OCI-LY7 (cell line): ENCODE measurements at regions not wholly inside any gene's neighbourhood (a gene's known extent, or its start where the extent isn't known, plus 50 kb on each side); places are given as distances from the start of the nearest gene placed in this dataset.

Experiments
- CTCF ChIP-seq: fragments of 200-600 bp; sonication (generic); conservative IDR thresholded peaks from 2 replicates; pipeline ENCODE4 v1.5.1; 2014; ENCODE audit warnings: mild to moderate bottlenecking, antibody characterized with exemption, low read length, moderate library complexity, mixed read lengths
- EZH2phosphoT487 ChIP-seq: fragments of 200-600 bp; sonication (generic); IDR thresholded peaks from 2 replicates; pipeline ENCODE4 v1.6.1; 2018; ENCODE audit warnings: low read depth, borderline replicate concordance, mild to moderate bottlenecking, mixed run types, antibody characterized with exemption, low read length, moderate library complexity, mixed read lengths

- TF ChIP-seq CTCF (no peak), EZH2phosphoT487 (no peak)
These were observed 102.1 kb upstream of the MGMT start for GRCh38 chr10:129364949-129365348.
